GM23248 (cell line): ENCODE measurements at regions not wholly inside any gene's neighbourhood (a gene's known extent, or its start where the extent isn't known, plus 50 kb on each side); places are given as distances from the start of the nearest gene placed in this dataset.

Experiments used
- EZH2 ChIP-seq: fragments of 200-600 bp; sonication (generic); IDR thresholded peaks from 2 replicates; pipeline ENCODE4 v1.6.1; 2018; ENCODE audit warnings: antibody characterized with exemption, mild to moderate bottlenecking; ENCODE audit not compliant: insufficient read depth, poor library complexity, severe bottlenecking
- EZH2phosphoT487 ChIP-seq: fragments of 200-600 bp; sonication (generic); IDR thresholded peaks from 2 replicates; pipeline ENCODE4 v1.6.1; 2018; ENCODE audit warnings: antibody characterized with exemption, moderate library complexity, mild to moderate bottlenecking, low read depth; ENCODE audit not compliant: insufficient read depth

GRCh38 chr11:71093783-71094182 lies 158.6 kb downstream of the SHANK2 start:
- TF ChIP-seq EZH2 (no peak), EZH2phosphoT487 (no peak)
